HepG2 (cell line): ENCODE measurements at regions not wholly inside any gene's neighbourhood (a gene's known extent, or its start where the extent isn't known, plus 50 kb on each side); places are given as distances from the start of the nearest gene placed in this dataset.

Experiments
- FOXJ3 ChIP-seq: sonication (generic); formaldehyde crosslinking; IDR thresholded peaks from 2 replicates; pipeline ENCODE4 v1.4.0; 2020; ENCODE audit warnings: missing genetic modification reagents, mild to moderate bottlenecking, borderline replicate concordance
- IKZF4 ChIP-seq: sonication (generic); formaldehyde crosslinking; IDR thresholded peaks from 2 replicates; pipeline ENCODE4 v1.5.1; 2020; ENCODE audit warnings: borderline replicate concordance, mild to moderate bottlenecking, low read depth, missing genetic modification reagents; ENCODE audit errors: not compliant biosample characterization
- IKZF5 ChIP-seq: IDR thresholded peaks from 2 replicates; pipeline ENCODE4 v1.6.1; 2018; ENCODE audit warnings: missing genetic modification reagents, mild to moderate bottlenecking, missing compliant biosample characterization
- ISX ChIP-seq: sonication (generic); formaldehyde crosslinking; conservative IDR thresholded peaks from 2 replicates; pipeline ENCODE4 v1.5.0; 2020; ENCODE audit warnings: missing genetic modification reagents
- KDM1A ChIP-seq: IDR thresholded peaks from 2 replicates; pipeline ENCODE4 v1.6.1; 2016; ENCODE audit warnings: missing compliant biosample characterization
- NFE2L2 ChIP-seq: fragments of 150-350 bp; IDR thresholded peaks from 2 replicates; pipeline ENCODE4 v1.6.1; 2014; ENCODE audit warnings: low read length
- PRDM4 ChIP-seq: sonication (generic); formaldehyde crosslinking; IDR thresholded peaks from 2 replicates; pipeline ENCODE4 v1.9.0; 2021; ENCODE audit warnings: missing genetic modification reagents, borderline replicate concordance
- SMAD9 ChIP-seq: sonication (generic); formaldehyde crosslinking; IDR thresholded peaks from 2 replicates; pipeline ENCODE4 v1.5.1; 2020; ENCODE audit warnings: mild to moderate bottlenecking, missing genetic modification reagents
- ZHX2 ChIP-seq, 2 experiments: sonication (generic) in 1 of 2; formaldehyde crosslinking in 1 of 2; IDR thresholded peaks; 2 replicates each; pipeline versions ENCODE4 v1.6.1 to v1.9.0; 2014 to 2022; ENCODE audit warnings: antibody characterized with exemption in 1 of 2, borderline replicate concordance in 1 of 2, inconsistent platforms in 1 of 2, low read depth in 1 of 2, missing genetic modification reagents in 1 of 2
- ZNF143 ChIP-seq: sonication (generic); formaldehyde crosslinking; IDR thresholded peaks from 2 replicates; pipeline ENCODE4 v1.4.0; 2020; ENCODE audit warnings: missing genetic modification reagents
- ZNF333 ChIP-seq: sonication (generic); formaldehyde crosslinking; IDR thresholded peaks from 2 replicates; pipeline ENCODE4 v1.4.0; 2020; ENCODE audit warnings: mild to moderate bottlenecking, missing genetic modification reagents, borderline replicate concordance
- ZNF430 ChIP-seq: sonication (generic); formaldehyde crosslinking; IDR thresholded peaks from 2 replicates; pipeline ENCODE4 v1.9.0; 2021; ENCODE audit warnings: mild to moderate bottlenecking, missing genetic modification reagents
- TF ChIP-seq, protein P1 (sequence below): sonication (generic); formaldehyde crosslinking; conservative IDR thresholded peaks from 2 replicates; pipeline ENCODE4 v1.8.0; 2022; ENCODE audit warnings: missing genetic modification reagents

DNA sequence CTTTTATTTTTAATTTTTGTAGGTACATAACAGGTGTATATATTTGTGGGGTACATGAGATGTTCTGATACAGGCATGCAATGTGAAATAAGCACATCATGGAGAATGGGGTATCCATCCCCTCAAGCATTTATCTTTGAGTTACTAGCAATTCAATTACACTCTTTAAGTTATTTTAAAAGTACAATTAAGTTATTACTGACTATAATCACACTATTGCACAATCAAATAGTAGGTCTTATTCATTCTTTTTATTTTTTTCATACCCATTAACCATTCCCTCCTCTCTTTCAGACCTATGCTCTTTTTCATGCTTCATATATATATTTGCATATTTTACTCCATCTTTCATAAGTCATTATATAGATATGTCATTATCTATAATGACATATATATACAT is 93.3 kb downstream of the MAGEB5 start (continued):
- TF ChIP-seq IKZF5 (CRISPR knock-in tag), result no peak
- no peak for TF ChIP-seq ZNF430 (CRISPR knock-in tag)
- no peak for TF ChIP-seq ZHX2 (IDR thresholded peaks at IDR 0.05; ENCODE audit: low read depth)
- no peak for TF ChIP-seq ZHX2 (CRISPR knock-in tag; IDR thresholded peaks at IDR 0.05; ENCODE audit: borderline replicate concordance)
- TF ChIP-seq, protein P1, sequence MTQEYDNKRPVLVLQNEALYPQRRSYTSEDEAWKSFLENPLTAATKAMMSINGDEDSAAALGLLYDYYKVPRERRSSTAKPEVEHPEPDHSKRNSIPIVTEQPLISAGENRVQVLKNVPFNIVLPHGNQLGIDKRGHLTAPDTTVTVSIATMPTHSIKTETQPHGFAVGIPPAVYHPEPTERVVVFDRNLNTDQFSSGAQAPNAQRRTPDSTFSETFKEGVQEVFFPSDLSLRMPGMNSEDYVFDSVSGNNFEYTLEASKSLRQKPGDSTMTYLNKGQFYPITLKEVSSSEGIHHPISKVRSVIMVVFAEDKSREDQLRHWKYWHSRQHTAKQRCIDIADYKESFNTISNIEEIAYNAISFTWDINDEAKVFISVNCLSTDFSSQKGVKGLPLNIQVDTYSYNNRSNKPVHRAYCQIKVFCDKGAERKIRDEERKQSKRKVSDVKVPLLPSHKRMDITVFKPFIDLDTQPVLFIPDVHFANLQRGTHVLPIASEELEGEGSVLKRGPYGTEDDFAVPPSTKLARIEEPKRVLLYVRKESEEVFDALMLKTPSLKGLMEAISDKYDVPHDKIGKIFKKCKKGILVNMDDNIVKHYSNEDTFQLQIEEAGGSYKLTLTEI (CRISPR knock-in tag), result no peak
- no peak for TF ChIP-seq IKZF4
- no peak for TF ChIP-seq ZNF143 (CRISPR knock-in tag)
- no peak for TF ChIP-seq ZNF333 (CRISPR knock-in tag)
- no peak for TF ChIP-seq SMAD9 (CRISPR knock-in tag)
- TF ChIP-seq ISX (CRISPR knock-in tag), result no peak
- no peak for TF ChIP-seq FOXJ3
- no peak for TF ChIP-seq PRDM4
- no peak for TF ChIP-seq NFE2L2
- TF ChIP-seq KDM1A, result no peak
